ENCODE measurements at regions not wholly inside any gene's neighbourhood (a gene's known extent, or its start where the extent isn't known, plus 50 kb on each side); places are given as distances from the start of the nearest gene placed in this dataset.

DNA sequence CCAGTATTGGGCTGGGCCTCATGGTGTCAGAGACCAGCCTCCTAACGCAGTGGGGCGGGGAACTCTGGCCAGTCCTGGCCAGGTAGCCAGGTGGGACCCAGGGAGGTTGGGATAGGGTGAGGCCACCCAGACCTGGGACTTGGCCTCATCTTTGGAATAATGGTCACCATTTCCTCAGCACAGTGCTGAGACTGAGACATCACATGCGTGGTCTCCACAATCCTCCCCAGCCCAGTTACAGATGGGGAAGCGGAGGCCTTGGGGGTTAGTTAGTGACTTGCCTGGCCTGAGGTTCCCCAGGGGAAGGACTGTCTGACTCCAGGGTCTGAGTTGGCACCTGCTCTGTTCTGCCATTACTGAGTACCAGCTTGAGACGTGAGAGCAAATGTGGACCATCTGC lies 77.9 kb upstream of the CASZ1 start:
- no peak for DNase-seq
- Histone ChIP-seq H3K9me3 (no peaks in the 10 kb centered on the region), H3K4me3 (no peak overlapping the region), H3K27ac (no peak overlapping the region), H3K27me3 (peaks cover 0 to 17% (median 0%) of the 10 kb centered on the region in 4 donors), H3K36me3 (no peaks in the 10 kb centered on the region), H3K4me1 (no peaks in the 10 kb centered on the region)
- TF ChIP-seq, protein P1, sequence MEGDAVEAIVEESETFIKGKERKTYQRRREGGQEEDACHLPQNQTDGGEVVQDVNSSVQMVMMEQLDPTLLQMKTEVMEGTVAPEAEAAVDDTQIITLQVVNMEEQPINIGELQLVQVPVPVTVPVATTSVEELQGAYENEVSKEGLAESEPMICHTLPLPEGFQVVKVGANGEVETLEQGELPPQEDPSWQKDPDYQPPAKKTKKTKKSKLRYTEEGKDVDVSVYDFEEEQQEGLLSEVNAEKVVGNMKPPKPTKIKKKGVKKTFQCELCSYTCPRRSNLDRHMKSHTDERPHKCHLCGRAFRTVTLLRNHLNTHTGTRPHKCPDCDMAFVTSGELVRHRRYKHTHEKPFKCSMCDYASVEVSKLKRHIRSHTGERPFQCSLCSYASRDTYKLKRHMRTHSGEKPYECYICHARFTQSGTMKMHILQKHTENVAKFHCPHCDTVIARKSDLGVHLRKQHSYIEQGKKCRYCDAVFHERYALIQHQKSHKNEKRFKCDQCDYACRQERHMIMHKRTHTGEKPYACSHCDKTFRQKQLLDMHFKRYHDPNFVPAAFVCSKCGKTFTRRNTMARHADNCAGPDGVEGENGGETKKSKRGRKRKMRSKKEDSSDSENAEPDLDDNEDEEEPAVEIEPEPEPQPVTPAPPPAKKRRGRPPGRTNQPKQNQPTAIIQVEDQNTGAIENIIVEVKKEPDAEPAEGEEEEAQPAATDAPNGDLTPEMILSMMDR (IDR thresholded peaks at IDR 0.05): no peak
- TF ChIP-seq POLR2A (IDR thresholded peaks at IDR 0.05): no peak
- intact Hi-C loops (cut with DNase I): no loop called here
- 97% methylated on average over 5 of the region's 5 CpGs; no CpG with 5 or more reads in 1 of the 2 donors for WGBS, 2 donors

DNA sequence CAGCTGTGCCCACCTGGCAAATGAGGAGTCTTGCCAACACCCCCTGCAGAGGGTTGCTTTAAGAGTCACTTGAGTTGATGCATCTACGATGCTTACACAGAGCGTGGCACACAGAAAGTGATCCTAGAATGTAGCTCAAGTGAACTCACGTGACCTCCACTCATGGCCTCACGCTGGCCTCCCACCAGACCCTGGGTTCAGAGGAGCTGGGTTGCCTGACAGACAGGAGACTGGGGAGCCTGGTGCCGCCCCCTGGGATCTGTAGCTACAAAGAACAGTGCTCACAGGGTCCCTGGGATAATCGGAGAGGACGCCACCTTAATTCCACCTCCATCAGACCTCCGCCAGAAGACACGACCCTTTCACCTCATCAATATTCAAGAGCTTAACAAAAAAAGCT lies 81.4 kb upstream of the CASZ1 start:
- TF ChIP-seq, protein P1 (IDR thresholded peaks at IDR 0.05): no peak
- no peak for TF ChIP-seq POLR2A (IDR thresholded peaks at IDR 0.05)
- H3K4me3 ChIP-seq: no peak overlapping the region
- no peak for DNase-seq
- 71 to 73% methylated on average over 4 to 7 of the region's 9 CpGs for WGBS, 2 donors
- no peak overlapping the region for H3K27ac ChIP-seq
- intact Hi-C loops (cut with DNase I): no loop called here
- H3K9me3 ChIP-seq: no peaks in the 10 kb centered on the region
- H3K27me3 ChIP-seq: peaks cover 0 to 19% (median 0%) of the 10 kb centered on the region in 4 donors
- no peaks in the 10 kb centered on the region for H3K36me3 ChIP-seq
- no peaks in the 10 kb centered on the region for H3K4me1 ChIP-seq

DNA sequence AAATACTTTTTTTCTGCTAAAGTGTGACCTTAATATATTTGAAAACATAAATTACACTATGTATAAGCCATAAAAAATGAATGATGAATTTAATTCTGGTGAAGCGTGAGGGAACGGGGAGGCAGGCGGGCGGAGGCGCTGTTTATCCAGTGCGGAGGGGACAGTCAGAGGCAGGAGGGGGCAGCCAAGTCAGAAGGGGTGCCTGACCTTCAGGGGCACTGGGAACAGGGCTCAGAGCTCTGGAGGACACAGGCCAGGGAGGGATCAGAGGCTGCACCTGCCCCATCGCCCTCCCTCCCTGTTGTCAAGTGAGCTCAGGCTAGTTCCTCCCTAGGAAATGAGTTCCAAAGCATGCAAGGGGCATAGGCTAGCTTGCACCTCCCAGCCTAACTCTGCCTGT lies 82.0 kb upstream of the CASZ1 start:
- Histone ChIP-seq H3K36me3 (no peaks in the 10 kb centered on the region), H3K4me3 (no peak overlapping the region), H3K27me3 (peaks cover 0 to 24% (median 0%) of the 10 kb centered on the region in 4 donors), H3K27ac (no peak overlapping the region), H3K4me1 (no peaks in the 10 kb centered on the region), H3K9me3 (no peaks in the 10 kb centered on the region)
- intact Hi-C loops (cut with DNase I): no loop called here
- no peak for TF ChIP-seq POLR2A (IDR thresholded peaks at IDR 0.05)
- TF ChIP-seq, protein P1 (IDR thresholded peaks at IDR 0.05): no peak
- 75 to 82% methylated on average over 6 to 7 of the region's 7 CpGs for WGBS, 2 donors
- DNase-seq: no peak

DNA sequence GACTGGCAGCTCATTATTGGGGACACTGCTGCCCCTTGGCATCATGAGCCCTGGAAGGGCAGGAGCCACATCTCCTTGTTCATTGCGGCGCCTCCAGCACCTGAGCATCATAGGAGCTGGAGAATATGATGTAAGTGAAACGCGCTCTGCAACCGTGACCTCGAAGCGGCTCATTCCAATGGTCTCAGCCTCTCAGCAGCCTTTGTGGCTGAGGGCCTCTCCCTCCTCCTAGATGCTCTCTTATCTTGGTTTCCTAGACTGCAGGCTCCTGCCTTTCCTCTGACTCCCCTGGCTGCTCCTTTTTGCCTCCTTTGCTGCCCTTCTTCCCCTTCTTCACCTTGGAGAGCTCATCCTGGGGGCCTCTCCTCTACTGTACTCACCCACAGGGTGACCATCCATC lies 83.6 kb upstream of the CASZ1 start:
- H3K36me3 ChIP-seq: no peaks in the 10 kb centered on the region
- no peaks in the 10 kb centered on the region for H3K9me3 ChIP-seq
- TF ChIP-seq POLR2A (IDR thresholded peaks at IDR 0.05): no peak
- TF ChIP-seq, protein P1 (IDR thresholded peaks at IDR 0.05): no peak
- H3K27me3 ChIP-seq: peaks cover 0 to 31% (median 0%) of the 10 kb centered on the region in 4 donors
- DNase-seq: no peak
- H3K4me1 ChIP-seq: no peaks in the 10 kb centered on the region
- no peak overlapping the region for H3K4me3 ChIP-seq
- WGBS, 2 donors: 86 to 96% methylated on average over 7 of the region's 7 CpGs
- no peak overlapping the region for H3K27ac ChIP-seq
- intact Hi-C loops (cut with DNase I): no loop called here

DNA sequence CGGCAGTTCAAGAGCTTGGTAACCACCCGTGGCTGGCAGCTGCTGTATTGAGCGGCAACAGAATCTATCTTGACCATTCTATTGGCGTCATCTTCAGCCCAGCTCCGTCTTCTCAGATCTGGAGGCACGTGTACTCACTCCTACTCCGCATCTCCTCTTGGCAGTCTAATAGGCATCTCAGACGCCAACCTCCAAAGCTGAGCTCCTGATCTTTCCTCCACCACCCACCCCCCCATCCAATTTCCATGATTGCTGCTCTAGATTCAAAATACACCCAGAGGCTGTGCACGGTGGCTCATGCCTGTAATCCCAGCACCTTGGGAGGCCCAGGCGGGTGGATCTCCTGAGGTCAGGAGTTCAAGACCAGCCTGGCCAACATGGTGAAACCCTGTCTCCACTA lies 84.6 kb upstream of the CASZ1 start:
- H3K27ac ChIP-seq: no peak overlapping the region
- no peak for DNase-seq
- peaks cover 0 to 40% (median 0%) of the 10 kb centered on the region in 4 donors for H3K27me3 ChIP-seq
- intact Hi-C loops (cut with DNase I): no loop called here
- WGBS, 2 donors: 82 to 89% methylated on average over 8 of the region's 10 CpGs
- no peaks in the 10 kb centered on the region for H3K4me1 ChIP-seq
- H3K9me3 ChIP-seq: no peaks in the 10 kb centered on the region
- no peak overlapping the region for H3K4me3 ChIP-seq
- no peaks in the 10 kb centered on the region for H3K36me3 ChIP-seq
- no peak for TF ChIP-seq POLR2A (IDR thresholded peaks at IDR 0.05)
- TF ChIP-seq, protein P1 (IDR thresholded peaks at IDR 0.05): no peak

All from esophagus squamous epithelium (tissue), 5 donors.